Endothelial cell of umbilical vein (primary cell): ENCODE measurements at regions not wholly inside any gene's neighbourhood (a gene's known extent, or its start where the extent isn't known, plus 50 kb on each side); places are given as distances from the start of the nearest gene placed in this dataset.

Source experiments
- BruUV-seq: library from RNA; stranded (reverse); fragments of 400-500 nt; replicated peaks from 2 replicates; lab custom pipeline; 2021; lab: Mats Ljungman, UMichigan
- CTCF ChIA-PET: fragments of 300-600, 350-600 bp; sonication (Branson Sonifier 250); formaldehyde crosslinking; loops from one replicate; lab custom pipeline; 2021; ENCODE audit warnings: antibody characterized with exemption, inconsistent platforms; lab: Charles Lee
- POLR2A ChIA-PET: fragments of 300-600, 350-600 bp; sonication (Branson Sonifier 250); formaldehyde crosslinking; loops from one replicate; lab custom pipeline; 2021; ENCODE audit warnings: antibody characterized with exemption, inconsistent platforms; lab: Charles Lee
- DNase-seq: peaks from one replicate; pipeline ENCODE4 v3.0.0-alpha.2; 2011; ENCODE audit warnings: low read depth, low spot score
- FAIRE-seq: peaks from 2 replicates; lab custom pipeline; 2011; peaks lifted over from hg19 to GRCh38; lab: Jason Lieb, UNC
- H2AFZ ChIP-seq: 2 replicates; pipeline ENCODE4 v1.6.0; 2012; ENCODE audit warnings: low read depth, low read length, control low read depth, inconsistent platforms
- H3K27ac ChIP-seq: 2 replicates; pipeline ENCODE4 v1.5.1; 2011; ENCODE audit warnings: low read depth, mild to moderate bottlenecking, control low read depth, low read length, moderate library complexity; ENCODE audit not compliant: insufficient read depth
- H3K27me3 ChIP-seq, 2 experiments: 2 replicates each; pipeline versions ENCODE4 v1.6.0 to v1.6.1; 2011; ENCODE audit warnings: low read length in 2 of 2, mixed read lengths in 1 of 2; ENCODE audit not compliant: control insufficient read depth in 2 of 2, insufficient read depth in 2 of 2
- H3K36me3 ChIP-seq, 2 experiments: 2 replicates in 1 of 2; 3 replicates in 1 of 2; pipeline ENCODE4 v1.5.1; 2011; ENCODE audit warnings: low read length in 2 of 2, mild to moderate bottlenecking in 1 of 2, moderate library complexity in 1 of 2; ENCODE audit not compliant: control insufficient read depth in 2 of 2, insufficient read depth in 2 of 2; ENCODE audit errors: extremely low read depth in 1 of 2
- H3K4me1 ChIP-seq: 3 replicates; pipeline ENCODE4 v1.5.1; 2011; ENCODE audit warnings: mild to moderate bottlenecking, low read length; ENCODE audit not compliant: control insufficient read depth, insufficient read depth; ENCODE audit errors: extremely low read depth
- H3K4me2 ChIP-seq: 2 replicates; pipeline ENCODE4 v1.6.1; 2011; ENCODE audit warnings: low read length, control low read depth, mixed read lengths; ENCODE audit not compliant: insufficient read depth
- H3K4me3 ChIP-seq, 3 experiments: fragments of 200-600 bp in 1 of 3; sonication (generic), shearing (Covaris generic) in 1 of 3; replicated peaks in 1 of 3; 2 replicates each; pipeline ENCODE4 v1.5.1; 2011 to 2016; ENCODE audit warnings: control low read depth in 3 of 3, low read length in 3 of 3, mild to moderate bottlenecking in 2 of 3, inconsistent platforms in 1 of 3, low read depth in 1 of 3, moderate library complexity in 1 of 3; ENCODE audit not compliant: insufficient read depth in 1 of 3
- H3K79me2 ChIP-seq: 2 replicates; pipeline ENCODE4 v1.6.0; 2012; ENCODE audit warnings: low read length, inconsistent platforms; ENCODE audit not compliant: control insufficient read depth, insufficient read depth
- H3K9ac ChIP-seq: replicated peaks from 2 replicates; pipeline ENCODE3; 2011; ENCODE audit warnings: low read length, control low read depth; ENCODE audit not compliant: insufficient read depth; ENCODE audit errors: extremely low read depth
- H3K9me1 ChIP-seq: replicated peaks from 3 replicates; pipeline ENCODE4 v1.6.0; 2011; ENCODE audit warnings: mild to moderate bottlenecking, low read length; ENCODE audit not compliant: control insufficient read depth, insufficient read depth; ENCODE audit errors: extremely low read depth
- H3K9me3 ChIP-seq: replicated peaks from 2 replicates; pipeline ENCODE4 v1.5.1; 2012; ENCODE audit warnings: low read length, inconsistent platforms; ENCODE audit not compliant: control insufficient read depth, insufficient read depth
- H4K20me1 ChIP-seq: replicated peaks from 2 replicates; pipeline ENCODE3; 2011; ENCODE audit warnings: mild to moderate bottlenecking, low read length; ENCODE audit not compliant: control insufficient read depth, insufficient read depth; ENCODE audit errors: extremely low read depth
- EZH2 ChIP-seq: IDR thresholded peaks from 2 replicates; pipeline ENCODE4 v1.6.1; 2012; ENCODE audit warnings: borderline replicate concordance, low read depth, mild to moderate bottlenecking, moderate library complexity, low read length, inconsistent platforms; ENCODE audit not compliant: severe bottlenecking
- FOS ChIP-seq: IDR thresholded peaks from 2 replicates; pipeline ENCODE4 v1.6.1; 2011; ENCODE audit warnings: mild to moderate bottlenecking, low read length, moderate library complexity, borderline replicate concordance; ENCODE audit not compliant: insufficient read depth
- GATA2 ChIP-seq: IDR thresholded peaks from 2 replicates; pipeline ENCODE4 v1.7.0; 2011; ENCODE audit warnings: low read depth, mild to moderate bottlenecking, moderate library complexity, mixed read lengths, low read length; ENCODE audit not compliant: insufficient read length, insufficient read depth
- JUN ChIP-seq: IDR thresholded peaks from 2 replicates; pipeline ENCODE4 v1.6.1; 2011; ENCODE audit warnings: borderline replicate concordance, low read depth; ENCODE audit not compliant: insufficient read length, insufficient read depth
- MYC ChIP-seq: IDR thresholded peaks from one replicate; pipeline ENCODE4 v1.6.1; 2011; ENCODE audit warnings: mild to moderate bottlenecking, low read depth, low read length
- POLR2A ChIP-seq: IDR thresholded peaks from 2 replicates; pipeline ENCODE4 v1.6.1; 2012; ENCODE audit warnings: low read depth, mild to moderate bottlenecking, control low read depth, low read length
- POLR2AphosphoS5 ChIP-seq: IDR thresholded peaks from 2 replicates; pipeline ENCODE4 v1.6.1; 2012; ENCODE audit warnings: low read depth, mild to moderate bottlenecking, control low read depth, low read length, moderate library complexity; ENCODE audit not compliant: insufficient read depth
- dilution Hi-C: fragments of 300-500 bp; cut with MboI; formaldehyde crosslinking; loops from one replicate; pipeline ENCODE4 v1.15.0; 2019; ENCODE audit warnings: low sequenced_read_pairs; ENCODE audit not compliant: extremely low pct_ligation_motif_present
- intact Hi-C: fragments of 100-400 bp; cut with micrococcal nuclease; formaldehyde crosslinking; loops from one replicate; pipeline ENCODE4 v1.10.0; 2022
- TF ChIP-seq, protein P1 (sequence below), 2 donors: IDR thresholded peaks; 1 replicate in 1 of 2; 2 replicates in 1 of 2; pipeline ENCODE4 v1.5.1; 2011; ENCODE audit warnings: low read length in 2 of 2, mild to moderate bottlenecking in 2 of 2, moderate library complexity in 2 of 2, control low read depth in 1 of 2, inconsistent platforms in 1 of 2, low read depth in 1 of 2; ENCODE audit not compliant: insufficient read depth in 1 of 2; ENCODE audit errors: extremely low read depth in 1 of 2
- TF ChIP-seq, protein P2 (sequence below): IDR thresholded peaks from 2 replicates; pipeline ENCODE4 v1.6.1; 2011; ENCODE audit not compliant: insufficient read depth, insufficient read length

DNA sequence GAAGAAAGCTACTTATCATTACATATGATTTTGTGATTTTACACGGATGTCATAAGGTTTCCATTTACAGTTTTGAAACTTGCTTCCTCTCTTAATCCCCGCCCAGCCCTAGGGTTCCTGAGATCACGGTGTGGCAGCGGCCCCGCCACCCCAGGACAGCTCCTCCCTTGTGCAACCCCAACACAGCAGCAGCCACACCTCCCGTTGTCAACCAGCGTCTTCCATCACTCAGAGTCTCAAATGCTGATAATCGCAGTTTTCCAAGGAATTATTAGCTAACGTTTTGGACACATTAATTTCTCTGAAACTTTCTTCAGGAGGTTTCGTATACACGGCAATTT lies 204.8 kb downstream of the THBS2 start:
- no peak overlapping the region for H2AFZ ChIP-seq
- no TSS peak for BruUV-seq
- no peak overlapping the region for H3K4me3 ChIP-seq
- POLR2A ChIA-PET = no interaction called here
- H3K36me3 ChIP-seq = no peaks in the 10 kb centered on the region
- CTCF ChIA-PET = no interaction called here
- no peak for TF ChIP-seq POLR2AphosphoS5
- no peak for TF ChIP-seq FOS
- no peaks in the 10 kb centered on the region for H3K27me3 ChIP-seq
- no peak overlapping the region for H3K9ac ChIP-seq
- dilution Hi-C loops = no loop called here
- H3K9me1 ChIP-seq = no peaks in the 10 kb centered on the region
- DNase-seq = no peak
- no peaks in the 10 kb centered on the region for H4K20me1 ChIP-seq
- intact Hi-C loops = no loop called here
- no peaks in the 10 kb centered on the region for H3K79me2 ChIP-seq
- no peak overlapping the region for H3K27ac ChIP-seq
- H3K9me3 ChIP-seq = no peaks in the 10 kb centered on the region
- no peaks in the 10 kb centered on the region for H3K4me1 ChIP-seq
- no peak for FAIRE-seq
- H3K4me2 ChIP-seq = no peak overlapping the region

DNA sequence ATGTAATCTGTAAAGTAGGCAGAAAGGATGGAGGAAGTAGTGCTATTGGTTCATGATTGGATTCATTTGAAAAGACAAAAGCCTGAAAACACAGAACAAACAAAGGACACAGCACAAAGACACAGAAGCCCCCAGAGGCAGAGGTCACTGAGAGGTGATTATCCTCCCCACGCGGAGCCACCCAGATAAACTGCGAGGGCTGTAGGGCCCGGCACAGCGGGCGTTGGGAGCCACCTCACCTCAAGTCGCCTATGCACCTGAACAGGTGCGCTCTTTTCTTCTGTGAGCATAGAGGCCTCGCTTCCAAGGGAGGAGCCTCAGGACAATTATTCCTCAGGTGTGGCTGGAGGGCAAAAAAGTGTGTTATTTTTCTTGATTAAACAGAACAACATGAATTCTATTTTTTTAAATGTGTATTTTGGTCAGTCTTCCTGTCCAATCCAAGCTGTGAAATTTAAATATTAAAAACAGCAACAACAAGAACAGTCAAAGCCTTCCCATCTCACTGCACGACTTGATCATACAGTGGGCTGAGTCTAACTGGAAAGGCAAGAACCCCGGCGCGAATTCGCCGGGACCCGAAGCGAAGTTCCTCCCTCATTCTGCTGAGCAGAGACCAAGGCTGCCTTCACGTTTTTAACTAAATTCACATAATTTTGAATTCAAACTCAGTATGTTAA lies 205.3 kb downstream of the THBS2 start:
- FAIRE-seq = no peak

More for the DNA sequence above, 205.3 kb downstream of the THBS2 start:
- ChIA-PET POLR2A (no interaction called here), CTCF (no interaction called here)
- H3K36me3 ChIP-seq = no peaks in the 10 kb centered on the region
- no TSS peak for BruUV-seq
- no peaks in the 10 kb centered on the region for H3K9me1 ChIP-seq
- H4K20me1 ChIP-seq = no peaks in the 10 kb centered on the region
- no peaks in the 10 kb centered on the region for H3K79me2 ChIP-seq
- no peak for TF ChIP-seq JUN
- TF ChIP-seq EZH2 = no peak
- no peak for TF ChIP-seq MYC
- no peak for TF ChIP-seq POLR2AphosphoS5
- TF ChIP-seq, protein P1, sequence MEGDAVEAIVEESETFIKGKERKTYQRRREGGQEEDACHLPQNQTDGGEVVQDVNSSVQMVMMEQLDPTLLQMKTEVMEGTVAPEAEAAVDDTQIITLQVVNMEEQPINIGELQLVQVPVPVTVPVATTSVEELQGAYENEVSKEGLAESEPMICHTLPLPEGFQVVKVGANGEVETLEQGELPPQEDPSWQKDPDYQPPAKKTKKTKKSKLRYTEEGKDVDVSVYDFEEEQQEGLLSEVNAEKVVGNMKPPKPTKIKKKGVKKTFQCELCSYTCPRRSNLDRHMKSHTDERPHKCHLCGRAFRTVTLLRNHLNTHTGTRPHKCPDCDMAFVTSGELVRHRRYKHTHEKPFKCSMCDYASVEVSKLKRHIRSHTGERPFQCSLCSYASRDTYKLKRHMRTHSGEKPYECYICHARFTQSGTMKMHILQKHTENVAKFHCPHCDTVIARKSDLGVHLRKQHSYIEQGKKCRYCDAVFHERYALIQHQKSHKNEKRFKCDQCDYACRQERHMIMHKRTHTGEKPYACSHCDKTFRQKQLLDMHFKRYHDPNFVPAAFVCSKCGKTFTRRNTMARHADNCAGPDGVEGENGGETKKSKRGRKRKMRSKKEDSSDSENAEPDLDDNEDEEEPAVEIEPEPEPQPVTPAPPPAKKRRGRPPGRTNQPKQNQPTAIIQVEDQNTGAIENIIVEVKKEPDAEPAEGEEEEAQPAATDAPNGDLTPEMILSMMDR (IDR thresholded peaks at IDR 0.05; ENCODE audit: extremely low read depth in 1 of 2, insufficient read depth in 1 of 2, low read depth in 1 of 2, low read length in 2 of 2) = no peak
- TF ChIP-seq GATA2 = no peak
- TF ChIP-seq POLR2A = no peak
- TF ChIP-seq, protein P2, sequence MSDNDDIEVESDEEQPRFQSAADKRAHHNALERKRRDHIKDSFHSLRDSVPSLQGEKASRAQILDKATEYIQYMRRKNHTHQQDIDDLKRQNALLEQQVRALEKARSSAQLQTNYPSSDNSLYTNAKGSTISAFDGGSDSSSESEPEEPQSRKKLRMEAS = no peak
- no peak overlapping the region for H3K9ac ChIP-seq
- H3K4me1 ChIP-seq = no peaks in the 10 kb centered on the region
- intact Hi-C loops = no loop called here
- no peak overlapping the region for H3K4me3 ChIP-seq
- no peaks in the 10 kb centered on the region for H3K27me3 ChIP-seq
- no peak overlapping the region for H3K4me2 ChIP-seq
- H2AFZ ChIP-seq = no peak overlapping the region
- no peak overlapping the region for H3K27ac ChIP-seq
- no peaks in the 10 kb centered on the region for H3K9me3 ChIP-seq
- dilution Hi-C loops = no loop called here
- DNase-seq = no peak
